ENCODE measurements at regions not wholly inside any gene's neighbourhood (a gene's known extent, or its start where the extent isn't known, plus 50 kb on each side); places are given as distances from the start of the nearest gene placed in this dataset.

DNA sequence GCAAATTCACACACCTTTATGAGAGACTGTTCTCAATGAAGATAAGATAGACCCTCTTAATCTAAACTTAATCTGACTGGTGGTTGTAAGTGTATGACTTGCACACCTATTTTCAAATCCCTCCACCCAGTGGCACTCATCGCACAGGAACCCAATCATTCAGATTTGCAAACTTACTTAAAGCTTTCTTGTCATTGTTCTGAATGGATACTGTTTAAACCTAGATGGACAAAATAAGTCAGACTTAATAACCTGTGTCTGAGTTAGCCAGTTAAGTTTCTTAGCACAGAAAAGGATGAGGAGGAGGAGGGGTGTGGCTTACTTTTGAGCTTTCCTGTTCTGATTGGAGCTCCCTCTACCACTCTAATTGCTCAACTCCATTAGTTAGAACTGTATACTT, 252.4 kb upstream of the CCNH start:
- Histone ChIP-seq H3K79me2 (ENCODE audit: control insufficient read depth, insufficient read depth, low read length) (no peaks in the 10 kb centered on the region), H3K9me3 (ENCODE audit: control extremely low read depth in 1 of 3, control insufficient read depth in 2 of 3, insufficient read depth in 1 of 3, low read length in 2 of 3) (no peaks in the 10 kb centered on the region), H3K27ac (ENCODE audit: low read length in 2 of 2) (no peak overlapping the region), H2AFZ (ENCODE audit: insufficient read depth, low read depth, low read length, poor library complexity, severe bottlenecking) (no peak overlapping the region), H3K9ac (ENCODE audit: low read length) (no peak overlapping the region), H3K4me2 (replicated peaks; ENCODE audit: low read depth, low read length, poor library complexity, severe bottlenecking) (no peak overlapping the region), H3K36me3 (replicated peaks in 1 of 2; ENCODE audit: control extremely low read depth in 1 of 2, control insufficient read depth in 1 of 2, extremely low read depth in 1 of 2, insufficient read depth in 2 of 2, low read length in 1 of 2) (no peaks in the 10 kb centered on the region), H3K27me3 (replicated peaks in 1 of 4; ENCODE audit: control extremely low read depth in 1 of 4, control insufficient read depth in 3 of 4, insufficient read depth in 4 of 4, low read length in 3 of 4) (no peaks in the 10 kb centered on the region), H3K4me3 (ENCODE audit: control extremely low read depth in 1 of 5, extremely low read depth in 1 of 5, insufficient read depth in 1 of 5, low read depth in 2 of 5, low read length in 4 of 5) (no peak overlapping the region), H3K4me1 (ENCODE audit: control insufficient read depth in 2 of 2, insufficient read depth in 2 of 2, low read length in 2 of 2) (no peaks in the 10 kb centered on the region), H4K20me1 (ENCODE audit: control insufficient read depth, insufficient read depth, low read length, poor library complexity, severe bottlenecking) (no peaks in the 10 kb centered on the region)
- ChIA-PET POLR2A (no interaction called here), CTCF (no interaction called here)
- intact Hi-C loops (cut with micrococcal nuclease) = no loop called here
- Mint-ChIP-seq H3K27me3 (no peaks in the 10 kb centered on the region), H3K9me3 (ENCODE audit: insufficient read depth) (no peaks in the 10 kb centered on the region), H3K27ac (no peak overlapping the region), H3K4me3 (no peak overlapping the region), H3K4me1 (no peaks in the 10 kb centered on the region)
- TF ChIP-seq, protein P1, sequence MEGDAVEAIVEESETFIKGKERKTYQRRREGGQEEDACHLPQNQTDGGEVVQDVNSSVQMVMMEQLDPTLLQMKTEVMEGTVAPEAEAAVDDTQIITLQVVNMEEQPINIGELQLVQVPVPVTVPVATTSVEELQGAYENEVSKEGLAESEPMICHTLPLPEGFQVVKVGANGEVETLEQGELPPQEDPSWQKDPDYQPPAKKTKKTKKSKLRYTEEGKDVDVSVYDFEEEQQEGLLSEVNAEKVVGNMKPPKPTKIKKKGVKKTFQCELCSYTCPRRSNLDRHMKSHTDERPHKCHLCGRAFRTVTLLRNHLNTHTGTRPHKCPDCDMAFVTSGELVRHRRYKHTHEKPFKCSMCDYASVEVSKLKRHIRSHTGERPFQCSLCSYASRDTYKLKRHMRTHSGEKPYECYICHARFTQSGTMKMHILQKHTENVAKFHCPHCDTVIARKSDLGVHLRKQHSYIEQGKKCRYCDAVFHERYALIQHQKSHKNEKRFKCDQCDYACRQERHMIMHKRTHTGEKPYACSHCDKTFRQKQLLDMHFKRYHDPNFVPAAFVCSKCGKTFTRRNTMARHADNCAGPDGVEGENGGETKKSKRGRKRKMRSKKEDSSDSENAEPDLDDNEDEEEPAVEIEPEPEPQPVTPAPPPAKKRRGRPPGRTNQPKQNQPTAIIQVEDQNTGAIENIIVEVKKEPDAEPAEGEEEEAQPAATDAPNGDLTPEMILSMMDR (IDR thresholded peaks at IDR 0.05) = no peak
- no peak for TF ChIP-seq EZH2 (IDR thresholded peaks at IDR 0.05; ENCODE audit: borderline replicate concordance, insufficient read depth, low read depth, low read length, poor library complexity, severe bottlenecking)
- DNase-seq (no peak), ATAC-seq (ENCODE audit: low read depth) (no peak)
- WGBS (ENCODE audit: insufficient coverage) = no CpG with 5 or more reads among the region's 1 CpG

DNA sequence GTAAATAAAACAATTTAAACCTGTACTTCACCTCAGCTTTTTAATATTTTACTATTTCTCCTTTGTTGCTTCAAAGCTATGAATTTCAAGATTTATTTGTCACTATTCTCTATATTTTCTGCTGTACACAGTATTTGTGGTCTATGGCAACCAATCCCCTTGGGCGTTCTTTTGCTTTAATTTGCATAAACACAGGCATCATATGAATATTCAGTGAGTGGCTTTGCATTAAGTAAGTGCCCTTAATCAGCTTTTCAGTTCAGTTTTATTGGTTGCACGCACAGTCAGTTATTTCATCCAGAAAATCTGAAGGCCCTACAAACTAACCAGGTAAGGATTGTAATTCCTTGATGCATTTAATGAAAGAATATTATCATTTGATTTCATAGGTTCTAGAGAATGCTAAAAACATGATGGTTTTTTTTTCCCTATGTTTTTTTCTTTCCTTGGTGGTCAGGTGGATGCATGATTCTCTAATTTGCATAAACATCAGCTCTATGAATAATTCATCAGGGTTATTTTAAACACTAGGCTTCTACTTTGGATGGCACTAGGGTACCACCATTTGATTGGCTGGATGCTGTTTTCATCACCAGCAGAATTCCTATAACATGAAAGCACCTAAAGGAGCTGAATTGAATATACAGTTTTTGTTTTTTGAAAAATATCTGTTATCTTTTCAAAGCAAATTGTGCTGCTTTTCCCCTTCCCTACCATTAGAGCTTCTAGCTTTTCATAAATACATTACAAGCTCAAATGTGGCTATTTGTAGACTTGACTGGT, 249.2 kb upstream of the CCNH start:
- Histone ChIP-seq H3K9me3 (ENCODE audit: control extremely low read depth in 1 of 3, control insufficient read depth in 2 of 3, insufficient read depth in 1 of 3, low read length in 2 of 3) (no peaks in the 10 kb centered on the region), H2AFZ (ENCODE audit: insufficient read depth, low read depth, low read length, poor library complexity, severe bottlenecking) (no peak overlapping the region), H3K27ac (ENCODE audit: low read length in 2 of 2) (no peak overlapping the region), H3K4me2 (replicated peaks; ENCODE audit: low read depth, low read length, poor library complexity, severe bottlenecking) (no peak overlapping the region), H3K79me2 (ENCODE audit: control insufficient read depth, insufficient read depth, low read length) (no peaks in the 10 kb centered on the region), H4K20me1 (ENCODE audit: control insufficient read depth, insufficient read depth, low read length, poor library complexity, severe bottlenecking) (no peaks in the 10 kb centered on the region), H3K4me1 (ENCODE audit: control insufficient read depth in 2 of 2, insufficient read depth in 2 of 2, low read length in 2 of 2) (no peaks in the 10 kb centered on the region), H3K9ac (ENCODE audit: low read length) (no peak overlapping the region), H3K27me3 (replicated peaks in 1 of 4; ENCODE audit: control extremely low read depth in 1 of 4, control insufficient read depth in 3 of 4, insufficient read depth in 4 of 4, low read length in 3 of 4) (no peaks in the 10 kb centered on the region), H3K4me3 (ENCODE audit: control extremely low read depth in 1 of 5, extremely low read depth in 1 of 5, insufficient read depth in 1 of 5, low read depth in 2 of 5, low read length in 4 of 5) (no peak overlapping the region), H3K36me3 (replicated peaks in 1 of 2; ENCODE audit: control extremely low read depth in 1 of 2, control insufficient read depth in 1 of 2, extremely low read depth in 1 of 2, insufficient read depth in 2 of 2, low read length in 1 of 2) (no peaks in the 10 kb centered on the region)
- H3K27me3 Mint-ChIP-seq = no peaks in the 10 kb centered on the region
- no peak overlapping the region for H3K27ac Mint-ChIP-seq
- CTCF ChIA-PET = no interaction called here
- POLR2A ChIA-PET = no interaction called here
- intact Hi-C loops (cut with micrococcal nuclease) = no loop called here
- no peaks in the 10 kb centered on the region for H3K4me1 Mint-ChIP-seq
- TF ChIP-seq EZH2 (IDR thresholded peaks at IDR 0.05; ENCODE audit: borderline replicate concordance, insufficient read depth, low read depth, low read length, poor library complexity, severe bottlenecking) = no peak
- no peak overlapping the region for H3K4me3 Mint-ChIP-seq
- DNase-seq (no peak), ATAC-seq (ENCODE audit: low read depth) (no peak)
- no peaks in the 10 kb centered on the region for H3K9me3 Mint-ChIP-seq (ENCODE audit: insufficient read depth)
- no CpG with 5 or more reads among the region's 2 CpGs for WGBS (ENCODE audit: insufficient coverage)

All from B cell (primary cell).